ENCODE measurements at regions not wholly inside any gene's neighbourhood (a gene's known extent, or its start where the extent isn't known, plus 50 kb on each side); places are given as distances from the start of the nearest gene placed in this dataset.
"Not testable (repeated sequence)": the region's sequence is repeated elsewhere in the genome, so short reads cannot be mapped to it uniquely, and the experiment has no call there.

- H3K27ac Mint-ChIP-seq, result no peak overlapping the region
- intact Hi-C loops (cut with micrococcal nuclease), result no loop called here
- DNase-seq, result no peak
- H3K9me3 Mint-ChIP-seq, result no peaks in the 10 kb centered on the region
- no peak overlapping the region for H3K4me3 Mint-ChIP-seq
- H3K36me3 Mint-ChIP-seq (ENCODE audit: low read depth), result no peaks in the 10 kb centered on the region
- H3K27me3 Mint-ChIP-seq (ENCODE audit: low read depth), result no peaks in the 10 kb centered on the region
- H3K4me1 Mint-ChIP-seq (ENCODE audit: low read depth), result no peaks in the 10 kb centered on the region
- CTCF ChIA-PET, result no interaction called here
These were observed 228.4 kb upstream of the RSPO3 start for GRCh38 chr6:126890055-126890454.

GRCh38 chr6:126891158-126891557 is 227.3 kb upstream of the RSPO3 start:
- intact Hi-C loops (cut with micrococcal nuclease), result no loop called here
- Mint-ChIP-seq H3K36me3 (ENCODE audit: low read depth) (no peaks in the 10 kb centered on the region), H3K4me3 (no peak overlapping the region), H3K9me3 (no peaks in the 10 kb centered on the region), H3K27me3 (ENCODE audit: low read depth) (no peaks in the 10 kb centered on the region), H3K27ac (no peak overlapping the region), H3K4me1 (ENCODE audit: low read depth) (no peaks in the 10 kb centered on the region)
- DNase-seq, result no peak
- CTCF ChIA-PET, result no interaction called here

DNA sequence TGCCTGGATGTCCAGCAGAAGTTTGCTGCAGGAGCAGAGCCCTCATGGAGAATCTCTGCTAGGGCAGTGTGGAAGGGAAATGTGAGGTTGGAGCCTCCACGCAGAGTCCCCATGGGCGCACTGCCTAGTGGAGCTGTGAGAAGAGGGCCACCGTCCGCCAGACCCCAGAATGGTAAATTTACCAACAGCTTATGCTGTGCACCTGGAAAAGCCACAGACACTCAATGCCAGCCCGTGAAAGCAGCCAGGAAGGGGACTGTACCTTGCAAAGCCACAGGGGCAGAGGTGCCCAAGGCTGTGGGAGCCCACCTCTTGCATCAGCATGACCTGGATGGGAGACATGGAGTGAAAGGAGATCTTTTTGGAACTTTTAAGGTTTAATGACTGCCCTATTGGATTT is 225.6 kb upstream of the RSPO3 start:
- DNase-seq; intact Hi-C loops (cut with micrococcal nuclease); H3K27ac Mint-ChIP-seq; H3K4me1 Mint-ChIP-seq (ENCODE audit: low read depth); H3K27me3 Mint-ChIP-seq (ENCODE audit: low read depth); H3K36me3 Mint-ChIP-seq (ENCODE audit: low read depth); H3K4me3 Mint-ChIP-seq; H3K9me3 Mint-ChIP-seq; CTCF ChIA-PET: not testable (repeated sequence)

GRCh38 chr6:126897758-126898157 is 220.7 kb upstream of the RSPO3 start:
- DNase-seq, result no peak
- Mint-ChIP-seq H3K4me3 (no peak overlapping the region), H3K27me3 (ENCODE audit: low read depth) (peaks cover 3% of the 10 kb centered on the region), H3K27ac (no peak overlapping the region), H3K36me3 (ENCODE audit: low read depth) (no peaks in the 10 kb centered on the region), H3K4me1 (ENCODE audit: low read depth) (no peaks in the 10 kb centered on the region), H3K9me3 (no peaks in the 10 kb centered on the region)
- CTCF ChIA-PET, result no interaction called here
- intact Hi-C loops (cut with micrococcal nuclease), result no loop called here

- no peak overlapping the region for H3K4me3 Mint-ChIP-seq
- H3K36me3 Mint-ChIP-seq (ENCODE audit: low read depth), result no peaks in the 10 kb centered on the region
- intact Hi-C loops (cut with micrococcal nuclease), result no loop called here
- no peak for DNase-seq
- H3K27me3 Mint-ChIP-seq (ENCODE audit: low read depth), result no peaks in the 10 kb centered on the region
- no peaks in the 10 kb centered on the region for H3K9me3 Mint-ChIP-seq
- CTCF ChIA-PET, result no interaction called here
- no peaks in the 10 kb centered on the region for H3K4me1 Mint-ChIP-seq (ENCODE audit: low read depth)
- H3K27ac Mint-ChIP-seq, result no peak overlapping the region
These were observed 214.3 kb upstream of the RSPO3 start for GRCh38 chr6:126904176-126904575.

- no peaks in the 10 kb centered on the region for H3K27me3 Mint-ChIP-seq (ENCODE audit: low read depth)
- H3K36me3 Mint-ChIP-seq (ENCODE audit: low read depth), result no peaks in the 10 kb centered on the region
- no peak for DNase-seq
- H3K4me3 Mint-ChIP-seq, result no peak overlapping the region
- no peak overlapping the region for H3K27ac Mint-ChIP-seq
- no peaks in the 10 kb centered on the region for H3K4me1 Mint-ChIP-seq (ENCODE audit: low read depth)
- intact Hi-C loops (cut with micrococcal nuclease), result no loop called here
- CTCF ChIA-PET, result interaction anchor here (0.6 kb wide), 1 partner anchor 61 kb away, joined by 7 read pairs; no protein-coding TSS in a partner anchor
- peaks cover 2% of the 10 kb centered on the region for H3K9me3 Mint-ChIP-seq
These were observed 212.6 kb upstream of the RSPO3 start for GRCh38 chr6:126905917-126906316.

DNA sequence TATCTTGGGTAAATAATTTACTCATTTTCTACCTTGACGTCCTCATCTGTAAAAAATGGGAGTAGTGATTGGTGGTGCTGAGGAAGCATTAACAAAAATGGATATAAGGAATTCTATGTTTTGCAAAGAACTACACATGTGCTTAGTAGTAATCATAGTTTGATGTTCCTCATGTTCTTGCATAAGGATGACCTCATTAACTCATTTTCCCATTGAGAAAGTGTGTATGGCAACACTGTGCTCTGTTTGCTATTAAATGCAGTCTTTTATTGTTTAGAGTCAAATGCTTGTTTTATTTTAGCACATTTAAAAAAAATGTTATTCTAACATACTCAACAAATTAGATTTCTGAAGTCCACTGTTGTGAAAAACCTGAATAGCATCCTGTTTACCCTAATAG is 211.2 kb upstream of the RSPO3 start:
- Mint-ChIP-seq H3K27ac (no peak overlapping the region), H3K9me3 (peaks cover 2% of the 10 kb centered on the region), H3K4me1 (ENCODE audit: low read depth) (no peaks in the 10 kb centered on the region), H3K4me3 (no peak overlapping the region), H3K27me3 (ENCODE audit: low read depth) (no peaks in the 10 kb centered on the region), H3K36me3 (ENCODE audit: low read depth) (no peaks in the 10 kb centered on the region)
- intact Hi-C loops (cut with micrococcal nuclease), result no loop called here
- CTCF ChIA-PET, result no interaction called here
- DNase-seq, result no peak

GRCh38 chr6:126907996-126908395 is 210.5 kb upstream of the RSPO3 start:
- no peak for DNase-seq
- CTCF ChIA-PET, result no interaction called here
- Mint-ChIP-seq H3K27me3 (ENCODE audit: low read depth) (no peaks in the 10 kb centered on the region), H3K27ac (no peak overlapping the region), H3K9me3 (peaks cover 2% of the 10 kb centered on the region), H3K36me3 (ENCODE audit: low read depth) (no peaks in the 10 kb centered on the region), H3K4me3 (no peak overlapping the region), H3K4me1 (ENCODE audit: low read depth) (no peaks in the 10 kb centered on the region)
- intact Hi-C loops (cut with micrococcal nuclease), result no loop called here

- no peak for DNase-seq
- Mint-ChIP-seq H3K4me3 (no peak overlapping the region), H3K4me1 (ENCODE audit: low read depth) (no peaks in the 10 kb centered on the region), H3K27ac (no peak overlapping the region), H3K36me3 (ENCODE audit: low read depth) (no peaks in the 10 kb centered on the region), H3K27me3 (ENCODE audit: low read depth) (no peaks in the 10 kb centered on the region), H3K9me3 (peaks cover 2% of the 10 kb centered on the region)
- intact Hi-C loops (cut with micrococcal nuclease), result no loop called here
- CTCF ChIA-PET, result no interaction called here
These were observed 209.0 kb upstream of the RSPO3 start for GRCh38 chr6:126909493-126909892.

- no peak overlapping the region for H3K4me3 Mint-ChIP-seq
- H3K27ac Mint-ChIP-seq, result no peak overlapping the region
- intact Hi-C loops (cut with micrococcal nuclease), result no loop called here
- peaks cover 2% of the 10 kb centered on the region for H3K9me3 Mint-ChIP-seq
- CTCF ChIA-PET, result no interaction called here
- no peaks in the 10 kb centered on the region for H3K27me3 Mint-ChIP-seq (ENCODE audit: low read depth)
- H3K4me1 Mint-ChIP-seq (ENCODE audit: low read depth), result no peaks in the 10 kb centered on the region
- H3K36me3 Mint-ChIP-seq (ENCODE audit: low read depth), result no peaks in the 10 kb centered on the region
- no peak for DNase-seq
These were observed 204.8 kb upstream of the RSPO3 start for GRCh38 chr6:126913651-126914050.

DNA sequence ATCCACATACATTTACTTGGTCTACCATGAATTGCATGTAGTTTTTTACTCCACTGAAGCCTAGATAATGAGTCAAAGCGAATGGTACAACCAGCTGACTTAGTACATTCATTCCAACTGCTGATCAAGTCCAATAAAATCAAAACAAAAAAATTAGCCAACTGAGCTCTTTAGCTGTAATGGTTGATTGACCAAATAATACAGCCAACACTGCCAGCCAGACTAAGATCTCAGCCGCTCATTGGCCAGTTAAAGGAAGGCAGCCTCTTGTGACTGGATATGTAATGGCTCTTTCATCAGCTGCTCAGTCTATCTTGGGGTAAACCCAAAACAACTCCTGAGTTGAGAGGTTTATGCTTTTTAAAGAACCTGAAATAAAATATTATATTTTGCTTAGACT is 204.3 kb upstream of the RSPO3 start:
- no peaks in the 10 kb centered on the region for H3K27me3 Mint-ChIP-seq (ENCODE audit: low read depth)
- H3K27ac Mint-ChIP-seq, result no peak overlapping the region
- H3K4me1 Mint-ChIP-seq (ENCODE audit: low read depth), result no peaks in the 10 kb centered on the region
- no peak overlapping the region for H3K4me3 Mint-ChIP-seq
- H3K9me3 Mint-ChIP-seq, result peaks cover 2% of the 10 kb centered on the region
- no peak for DNase-seq
- CTCF ChIA-PET, result no interaction called here
- H3K36me3 Mint-ChIP-seq (ENCODE audit: low read depth), result no peaks in the 10 kb centered on the region
- intact Hi-C loops (cut with micrococcal nuclease), result no loop called here

- intact Hi-C loops (cut with micrococcal nuclease), result no loop called here
These were observed 203.7 kb upstream of the RSPO3 start for GRCh38 chr6:126914801-126915200.

GRCh38 chr6:126919947-126920346 is 198.5 kb upstream of the RSPO3 start:
- CTCF ChIA-PET, result no interaction called here
- Mint-ChIP-seq H3K36me3 (ENCODE audit: low read depth) (no peaks in the 10 kb centered on the region), H3K27me3 (ENCODE audit: low read depth) (peaks cover 2% of the 10 kb centered on the region), H3K4me1 (ENCODE audit: low read depth) (no peaks in the 10 kb centered on the region), H3K9me3 (no peaks in the 10 kb centered on the region), H3K4me3 (no peak overlapping the region), H3K27ac (no peak overlapping the region)
- intact Hi-C loops (cut with micrococcal nuclease), result no loop called here
- no peak for DNase-seq

More at GRCh38 chr6:126914801-126915200, 203.7 kb upstream of the RSPO3 start:
- Mint-ChIP-seq H3K27ac (no peak overlapping the region), H3K9me3 (peaks cover 2% of the 10 kb centered on the region), H3K4me3 (no peak overlapping the region), H3K27me3 (ENCODE audit: low read depth) (no peaks in the 10 kb centered on the region), H3K36me3 (ENCODE audit: low read depth) (no peaks in the 10 kb centered on the region), H3K4me1 (ENCODE audit: low read depth) (no peaks in the 10 kb centered on the region)
- CTCF ChIA-PET, result no interaction called here
- DNase-seq, result no peak

GRCh38 chr6:126923807-126924206 is 194.7 kb upstream of the RSPO3 start:
- intact Hi-C loops (cut with micrococcal nuclease), result no loop called here
- CTCF ChIA-PET, result interaction anchor here (0.6 kb wide), 1 partner anchor 179 kb away, joined by 3 read pairs; no protein-coding TSS in a partner anchor
- Mint-ChIP-seq H3K27me3 (ENCODE audit: low read depth) (peaks cover 2% of the 10 kb centered on the region), H3K4me1 (ENCODE audit: low read depth) (no peaks in the 10 kb centered on the region), H3K4me3 (no peak overlapping the region), H3K27ac (no peak overlapping the region), H3K36me3 (ENCODE audit: low read depth) (no peaks in the 10 kb centered on the region), H3K9me3 (no peaks in the 10 kb centered on the region)
- no peak for DNase-seq

All from activated naive CD4-positive, alpha-beta T cell treated with anti-CD3 and anti-CD28 coated beads for 36 hours (primary cell).